A204.1 (cell line): ENCODE measurements at regions not wholly inside any gene's neighbourhood (a gene's known extent, or its start where the extent isn't known, plus 50 kb on each side); places are given as distances from the start of the nearest gene placed in this dataset.
"Not testable (repeated sequence)": the region's sequence is repeated elsewhere in the genome, so short reads cannot be mapped to it uniquely, and the experiment has no call there.

ENCODE experiments used
- FAIRE-seq: peaks from 2 replicates; lab custom pipeline; 2012; peaks lifted over from hg19 to GRCh38; lab: Jason Lieb, UNC

DNA sequence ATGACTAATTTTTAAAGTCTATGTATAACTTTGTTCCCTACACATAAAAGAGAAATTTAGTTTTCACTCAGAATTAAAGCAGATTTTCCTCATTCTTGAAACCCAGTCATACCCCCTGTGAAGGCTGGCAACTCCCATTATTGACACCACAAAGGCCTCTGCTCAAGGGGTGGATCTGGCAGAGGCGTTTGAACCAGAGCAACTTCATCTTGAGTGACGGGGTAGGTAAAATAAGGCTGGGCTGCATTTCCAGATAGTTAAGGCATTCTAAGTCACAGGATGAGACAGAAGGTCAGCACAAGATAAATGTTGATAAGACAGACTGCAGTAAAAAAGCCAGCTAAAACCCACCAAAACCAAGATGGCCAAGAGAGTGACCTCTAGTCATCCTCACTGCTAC, 177.2 kb upstream of the OR13F1 start:
- FAIRE-seq, result no peak

GRCh38 chr9:104329245-104329644, 174.8 kb upstream of the OR13F1 start:
- FAIRE-seq, result no peak

DNA sequence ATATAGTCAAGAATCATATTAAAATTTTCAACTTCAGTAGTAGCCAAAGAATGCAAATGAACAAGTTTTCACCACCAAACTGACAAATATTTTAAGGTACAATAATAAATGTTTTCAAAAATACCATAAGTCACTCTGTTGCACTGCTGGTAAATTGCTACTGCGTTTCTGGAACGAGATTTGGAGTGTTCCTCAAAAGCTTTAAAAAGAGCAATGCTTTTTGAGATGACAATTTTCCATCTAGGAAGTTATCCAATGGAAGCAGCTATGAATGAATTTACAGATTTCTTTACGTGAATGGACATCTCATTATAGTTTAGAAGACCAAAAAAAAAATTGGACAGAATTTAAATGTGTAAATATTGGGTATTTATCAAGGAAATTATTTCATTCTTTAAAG, 173.2 kb upstream of the OR13F1 start:
- FAIRE-seq, result no peak

DNA sequence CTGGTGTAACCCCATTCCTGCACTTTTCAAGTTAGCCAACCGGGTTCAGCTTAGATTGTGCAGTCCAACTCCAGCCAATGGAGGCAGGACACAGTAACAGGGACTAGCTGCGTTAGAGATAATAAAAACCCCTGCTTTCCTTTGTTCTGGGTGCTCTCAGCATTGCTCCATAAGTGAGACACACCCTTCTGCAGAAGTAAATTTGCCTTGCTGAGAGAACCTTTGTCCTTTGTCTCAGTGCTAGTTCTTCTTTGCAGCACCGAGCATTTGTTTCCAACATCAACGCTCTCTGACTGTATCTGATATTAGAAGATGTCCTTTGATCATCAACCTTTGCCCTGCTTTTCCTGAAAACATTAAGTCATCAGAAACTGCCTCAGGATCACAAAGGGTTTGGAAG, 169.5 kb upstream of the OR13F1 start:
- no peak for FAIRE-seq

GRCh38 chr9:104339692-104340091, 164.4 kb upstream of the OR13F1 start:
- no peak for FAIRE-seq

DNA sequence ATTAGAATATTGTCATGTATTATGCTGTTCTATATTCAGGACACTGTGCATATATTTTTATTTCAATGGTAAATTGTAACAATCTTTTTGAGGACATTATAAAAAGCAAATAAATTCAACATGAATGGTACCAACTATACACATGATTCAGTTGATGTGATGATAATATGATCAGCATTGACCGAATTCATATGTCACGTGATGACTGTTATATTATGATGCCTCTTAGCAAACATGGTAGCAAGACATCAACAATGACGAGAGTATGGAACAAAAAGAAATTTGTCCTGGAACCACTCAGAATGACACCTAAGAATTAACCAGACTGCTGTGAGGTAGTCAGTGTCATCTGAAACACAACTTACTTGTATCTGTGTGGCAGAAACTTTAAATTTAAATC, 161.5 kb upstream of the OR13F1 start:
- no peak for FAIRE-seq

DNA sequence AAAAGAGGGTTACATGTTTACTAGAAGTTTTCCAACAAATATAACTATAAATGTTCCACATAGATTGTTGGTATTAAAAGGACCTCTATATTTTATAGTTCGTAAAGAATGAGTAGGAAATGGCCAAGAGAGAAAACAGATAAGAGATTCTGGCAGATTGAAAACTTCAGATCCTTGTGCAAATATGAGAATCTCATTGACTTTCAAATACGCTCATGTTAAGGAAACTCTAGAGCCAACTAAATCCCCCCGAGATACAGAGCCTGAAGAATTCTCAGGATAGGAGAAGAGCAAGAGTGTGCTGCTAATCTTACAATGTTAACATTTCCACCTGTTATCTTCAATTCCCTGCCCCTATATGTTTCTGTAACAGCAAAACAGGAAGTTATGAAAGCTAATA, 159.0 kb upstream of the OR13F1 start:
- no peak for FAIRE-seq

- FAIRE-seq, result no peak
Measured at GRCh38 chr9:104350541-104350940, 153.5 kb upstream of the OR13F1 start.

- FAIRE-seq, result no peak
Measured at GRCh38 chr9:104351726-104352125, 152.3 kb upstream of the OR13F1 start.

- no peak for FAIRE-seq
Measured at GRCh38 chr9:104361207-104361606, 142.9 kb upstream of the OR13F1 start.

DNA sequence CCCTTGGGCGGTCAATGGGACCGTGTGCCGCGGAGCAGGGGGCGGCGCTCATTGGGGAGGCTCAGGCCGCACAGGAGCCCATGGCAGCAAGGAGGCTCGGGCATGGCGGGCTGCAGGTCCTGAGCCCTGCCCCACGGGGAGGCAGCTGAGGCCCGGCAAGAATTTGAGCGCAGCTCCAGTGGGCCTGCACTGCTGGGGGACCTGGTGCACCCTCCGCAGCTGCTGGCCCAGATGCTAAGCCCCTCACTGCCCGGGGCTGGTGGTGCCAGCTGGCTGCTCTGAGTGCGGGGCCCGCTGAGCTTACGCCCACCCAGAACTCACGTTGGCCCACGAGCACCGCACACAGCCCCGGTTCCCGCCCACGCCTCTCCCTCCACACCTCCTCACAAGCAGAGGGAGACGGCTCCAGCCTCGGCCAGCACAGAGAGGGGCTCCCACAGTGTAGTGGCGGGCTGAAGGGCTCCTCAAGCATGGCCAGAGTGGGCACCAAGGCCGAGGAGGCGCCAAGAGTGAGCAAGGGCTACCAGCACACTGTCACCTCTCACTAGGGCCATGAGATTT, 141.1 kb upstream of the OR13F1 start:
- no peak for FAIRE-seq

DNA sequence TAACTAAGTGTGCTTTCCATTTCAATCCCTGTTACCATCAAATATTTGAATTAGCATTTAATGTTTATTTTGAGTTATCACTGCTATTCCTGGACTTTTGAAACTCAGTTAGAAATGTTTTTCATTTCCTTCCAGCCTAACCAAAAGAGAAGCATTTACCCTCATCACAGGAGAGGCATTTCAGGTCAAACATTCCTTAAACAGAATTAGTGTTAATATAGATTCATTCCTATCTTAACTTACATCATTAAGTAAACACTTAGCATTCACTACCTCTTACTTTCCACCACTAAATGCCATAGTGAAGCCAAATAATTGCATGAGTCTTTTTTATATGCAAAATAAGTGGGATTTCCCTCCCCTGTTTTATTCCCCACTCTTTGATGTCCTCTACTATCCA, 136.6 kb upstream of the OR13F1 start:
- FAIRE-seq, result no peak

GRCh38 chr9:104368318-104368717, 135.7 kb upstream of the OR13F1 start:
- FAIRE-seq, result not testable (repeated sequence)

- no peak for FAIRE-seq
Measured at GRCh38 chr9:104374711-104375110, 129.4 kb upstream of the OR13F1 start.

- no peak for FAIRE-seq
Measured at GRCh38 chr9:104386013-104386412, 118.0 kb upstream of the OR13F1 start.

- peak; percentile 78 for FAIRE-seq
Measured at GRCh38 chr9:104386425-104387069, 117.5 kb upstream of the OR13F1 start.

GRCh38 chr9:104388071-104388470, 116.0 kb upstream of the OR13F1 start:
- FAIRE-seq, result no peak

GRCh38 chr9:104389341-104389740, 114.7 kb upstream of the OR13F1 start:
- no peak for FAIRE-seq

DNA sequence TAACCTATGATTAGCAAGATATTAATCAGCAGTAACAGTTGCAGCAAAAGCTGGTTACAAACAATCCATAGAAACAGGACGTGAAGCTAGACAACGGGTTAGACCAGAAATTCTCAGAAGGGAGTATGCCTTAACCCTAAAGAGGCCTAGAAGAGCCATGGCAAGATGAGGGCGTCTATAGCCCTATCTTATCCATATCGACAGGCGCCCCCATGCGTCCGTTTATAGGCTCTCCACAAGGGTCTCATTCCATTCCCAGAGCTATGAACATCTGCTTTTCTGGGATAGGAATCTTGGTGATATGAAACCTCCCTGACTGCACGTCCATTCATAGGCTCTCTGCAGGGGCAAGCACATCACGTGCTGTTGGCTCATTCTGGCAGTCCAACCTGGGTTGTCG, 109.2 kb upstream of the OR13F1 start:
- not testable (repeated sequence) for FAIRE-seq

GRCh38 chr9:104412238-104412637, 91.8 kb upstream of the OR13F1 start:
- peak; percentile 88 for FAIRE-seq

DNA sequence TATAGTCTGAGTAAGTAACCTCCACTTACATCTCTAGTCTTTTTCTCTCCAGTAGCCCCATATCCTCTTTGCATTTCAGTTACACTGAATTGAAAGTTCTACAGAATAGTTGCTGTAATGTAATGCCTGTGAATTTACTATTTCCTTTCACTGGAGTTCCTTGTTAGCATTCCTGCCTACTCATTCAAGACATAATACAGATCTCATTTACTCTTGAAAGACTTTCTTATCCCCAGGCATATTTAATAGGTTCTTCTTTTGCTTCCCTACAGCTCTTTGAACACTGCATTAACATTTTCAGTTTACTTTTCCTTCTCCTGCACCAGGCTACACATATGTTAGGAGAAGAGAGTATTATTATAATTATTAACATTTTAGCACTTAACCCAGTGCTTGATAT, 87.6 kb upstream of the OR13F1 start:
- no peak for FAIRE-seq

GRCh38 chr9:104417296-104417695, 86.8 kb upstream of the OR13F1 start:
- FAIRE-seq, result no peak

DNA sequence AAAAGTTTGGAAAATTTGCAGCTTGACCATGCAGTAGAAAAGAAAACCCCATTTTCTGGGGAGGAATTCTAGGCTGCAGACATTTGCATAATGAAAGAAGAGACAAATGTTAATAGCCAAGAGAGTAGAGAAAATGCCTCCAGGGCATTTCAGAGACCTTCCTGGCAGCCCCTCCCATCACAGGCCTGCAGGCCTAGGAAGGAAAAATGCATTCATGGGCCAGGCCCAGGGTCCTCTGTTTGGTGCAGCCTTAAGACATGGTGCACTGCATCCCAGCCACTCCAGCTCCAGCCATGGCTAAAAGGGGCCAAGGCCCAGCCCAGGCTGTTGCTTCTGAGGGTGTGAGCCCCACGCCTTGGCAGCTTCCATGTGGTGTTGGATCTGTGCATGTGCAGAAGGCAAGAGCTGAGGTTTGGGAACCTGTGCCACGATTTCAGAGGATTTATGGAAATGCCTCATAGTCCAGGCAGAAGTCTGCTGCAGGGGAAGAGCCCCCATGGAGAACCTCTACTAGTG, 75.0 kb upstream of the OR13F1 start:
- FAIRE-seq, result no peak

- FAIRE-seq, result no peak
Measured at GRCh38 chr9:104435059-104435458, 69.0 kb upstream of the OR13F1 start.
